Mammary epithelial cell (primary cell): ENCODE measurements at regions not wholly inside any gene's neighbourhood (a gene's known extent, or its start where the extent isn't known, plus 50 kb on each side); places are given as distances from the start of the nearest gene placed in this dataset.

ENCODE experiments used
- CTCF ChIP-seq, 2 donors: IDR thresholded peaks in 1 of 2; conservative IDR thresholded peaks in 1 of 2; 2 replicates each; pipeline ENCODE4 v1.5.1; 2011 to 2012; ENCODE audit warnings: inconsistent platforms in 2 of 2, low read length in 2 of 2, mild to moderate bottlenecking in 2 of 2, control low read depth in 1 of 2, low read depth in 1 of 2; ENCODE audit not compliant: insufficient read depth in 1 of 2; ENCODE audit errors: extremely low read depth in 1 of 2
- EZH2 ChIP-seq: IDR thresholded peaks from 2 replicates; pipeline ENCODE4 v1.6.1; 2012; ENCODE audit warnings: low read length, inconsistent platforms, borderline replicate concordance

GRCh38 chr4:24645765-24646550 is 61.6 kb upstream of the DHX15 start:
- no peak for TF ChIP-seq EZH2
- TF ChIP-seq CTCF (conservative IDR thresholded peaks at IDR 0.05 in 1 of 2, IDR thresholded peaks at IDR 0.05 in 1 of 2; ENCODE audit: extremely low read depth in 1 of 2, insufficient read depth in 1 of 2, low read depth in 1 of 2, low read length in 2 of 2), result no peak
